ENCODE measurements at regions not wholly inside any gene's neighbourhood (a gene's known extent, or its start where the extent isn't known, plus 50 kb on each side); places are given as distances from the start of the nearest gene placed in this dataset.

DNA sequence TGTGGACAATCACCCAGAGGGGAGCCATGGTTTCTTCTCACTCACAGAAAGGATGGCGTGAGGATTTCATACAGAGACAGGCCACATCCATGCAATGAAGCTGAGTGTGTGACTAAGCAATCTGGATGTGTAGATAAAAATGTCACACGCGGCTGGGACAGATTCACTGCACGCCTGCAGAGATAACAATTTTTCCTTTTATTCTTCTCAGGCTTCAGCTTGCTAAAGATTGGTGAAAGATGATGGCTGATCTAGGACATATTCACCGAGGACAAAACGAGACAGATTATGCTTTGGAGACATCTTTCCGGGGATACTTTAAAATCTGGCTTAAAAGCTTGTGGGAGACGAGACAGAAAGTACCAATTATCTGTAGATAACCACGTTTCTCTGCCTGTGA is 313.9 kb upstream of the TRPC7 start:
- Mint-ChIP-seq H3K4me1 (ENCODE audit: low read depth in 2 of 2) (no peaks in the 10 kb centered on the region), H3K27me3 (no peaks in the 10 kb centered on the region), H3K36me3 (no peaks in the 10 kb centered on the region), H3K9me3 (peaks cover 19% of the 10 kb centered on the region), H3K27ac (no peak overlapping the region), H3K4me3 (no peak overlapping the region)
- DNase-seq (ENCODE audit: low spot score) (no peak), ATAC-seq (peak in 1 of 2 donors; percentile 31)

DNA sequence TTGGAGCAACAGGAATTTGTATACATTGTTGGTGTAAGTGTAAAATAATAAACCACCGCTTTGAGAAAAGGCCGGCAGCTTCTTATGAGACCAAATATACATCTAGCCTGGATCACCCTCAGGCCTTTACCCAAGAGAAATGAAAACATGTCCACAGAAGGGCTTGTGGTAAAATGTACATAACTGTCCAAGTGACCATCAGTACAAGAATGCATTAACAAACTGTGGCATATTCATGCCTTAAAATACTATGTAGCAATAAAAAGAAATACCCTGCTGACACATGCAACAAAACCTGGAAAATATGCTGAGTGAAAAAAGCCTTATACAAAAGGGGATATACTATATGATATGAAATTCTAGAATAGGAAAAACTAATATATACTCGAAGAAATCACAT is 311.9 kb upstream of the TRPC7 start:
- Mint-ChIP-seq H3K4me1 (ENCODE audit: low read depth in 2 of 2) (no peaks in the 10 kb centered on the region), H3K27me3 (no peaks in the 10 kb centered on the region), H3K36me3 (no peaks in the 10 kb centered on the region), H3K4me3 (no peak overlapping the region), H3K27ac (no peak overlapping the region), H3K9me3 (peaks cover 26% of the 10 kb centered on the region)
- no peak for DNase-seq (ENCODE audit: low spot score)
- ATAC-seq: no peak

DNA sequence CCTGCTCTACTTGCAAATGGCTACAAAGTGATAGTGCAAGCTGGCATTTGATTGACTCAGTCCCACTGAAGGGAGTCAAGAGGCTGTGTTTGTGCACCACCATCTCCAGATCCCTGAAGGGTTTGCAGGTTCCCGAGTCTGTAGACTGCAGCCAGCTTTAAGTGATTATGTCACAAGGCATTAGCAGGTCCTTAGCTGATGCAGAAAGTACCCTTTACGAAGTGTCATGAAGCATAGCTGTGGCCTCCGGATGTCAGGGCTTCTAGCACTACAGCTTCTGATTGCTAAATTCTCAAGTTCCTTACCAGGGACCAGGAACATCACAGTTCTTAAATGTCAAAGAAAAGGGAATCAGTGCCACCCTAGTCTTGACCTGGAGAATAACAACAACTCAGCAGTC is 311.3 kb upstream of the TRPC7 start:
- H3K9me3 Mint-ChIP-seq: peaks cover 26% of the 10 kb centered on the region
- no peak overlapping the region for H3K4me3 Mint-ChIP-seq
- no peak for ATAC-seq
- no peaks in the 10 kb centered on the region for H3K27me3 Mint-ChIP-seq
- no peak for DNase-seq (ENCODE audit: low spot score)
- no peaks in the 10 kb centered on the region for H3K4me1 Mint-ChIP-seq (ENCODE audit: low read depth in 2 of 2)
- no peak overlapping the region for H3K27ac Mint-ChIP-seq
- H3K36me3 Mint-ChIP-seq: no peaks in the 10 kb centered on the region

DNA sequence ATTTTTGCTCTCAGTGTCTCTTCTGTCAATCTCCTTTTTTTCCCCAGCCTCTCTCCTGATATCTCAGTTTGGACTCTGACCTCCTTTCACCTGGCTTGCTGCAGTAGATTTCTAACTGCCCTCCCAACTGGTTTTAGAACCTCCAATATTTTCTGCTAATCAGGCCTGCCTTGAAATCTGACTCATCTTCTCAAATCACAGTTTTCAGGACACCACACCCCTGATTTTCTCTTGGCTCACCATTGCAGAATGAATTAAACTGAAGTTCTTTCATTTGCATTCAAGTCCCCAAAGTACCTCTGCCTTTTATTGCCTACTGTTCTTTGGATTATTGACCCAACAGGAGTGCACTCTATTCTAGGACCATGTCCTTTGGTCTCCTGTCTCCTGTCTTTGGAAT is 310.4 kb upstream of the TRPC7 start:
- peaks cover 22% of the 10 kb centered on the region for H3K9me3 Mint-ChIP-seq
- H3K36me3 Mint-ChIP-seq: no peaks in the 10 kb centered on the region
- DNase-seq (ENCODE audit: low spot score) (no peak), ATAC-seq (no peak)
- no peak overlapping the region for H3K27ac Mint-ChIP-seq
- no peaks in the 10 kb centered on the region for H3K4me1 Mint-ChIP-seq (ENCODE audit: low read depth in 2 of 2)
- H3K4me3 Mint-ChIP-seq: no peak overlapping the region
- H3K27me3 Mint-ChIP-seq: no peaks in the 10 kb centered on the region

DNA sequence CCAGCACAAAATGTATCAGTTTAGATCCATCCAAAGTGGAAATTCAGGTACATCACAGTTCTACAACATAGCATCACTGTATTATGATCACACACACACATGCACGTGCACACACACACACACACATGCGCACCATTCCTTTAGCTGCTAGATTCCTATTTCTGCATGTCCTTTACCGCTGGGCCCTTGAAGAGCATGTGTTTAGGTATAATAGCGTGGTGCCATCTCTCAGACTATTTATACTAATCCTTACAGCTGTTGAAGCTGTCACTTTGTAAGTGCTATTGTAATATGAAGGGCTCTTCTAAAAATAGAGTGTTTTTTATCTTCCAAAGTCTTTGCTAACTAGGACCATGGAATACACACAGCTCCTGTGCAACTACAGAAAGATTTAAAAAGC is 308.8 kb upstream of the TRPC7 start:
- Mint-ChIP-seq H3K27ac (no peak overlapping the region), H3K4me3 (no peak overlapping the region), H3K36me3 (no peaks in the 10 kb centered on the region), H3K9me3 (peaks cover 19% of the 10 kb centered on the region), H3K4me1 (ENCODE audit: low read depth in 2 of 2) (no peaks in the 10 kb centered on the region), H3K27me3 (no peaks in the 10 kb centered on the region)
- DNase-seq (ENCODE audit: low spot score) (no peak), ATAC-seq (no peak)

- H3K27ac Mint-ChIP-seq: no peak overlapping the region
- peak; percentile 6 to 51 for ATAC-seq
- no peak overlapping the region for H3K4me3 Mint-ChIP-seq
- H3K36me3 Mint-ChIP-seq: no peaks in the 10 kb centered on the region
- H3K27me3 Mint-ChIP-seq: no peaks in the 10 kb centered on the region
- H3K9me3 Mint-ChIP-seq: peaks cover 11% of the 10 kb centered on the region
- no peaks in the 10 kb centered on the region for H3K4me1 Mint-ChIP-seq (ENCODE audit: low read depth in 2 of 2)
- no peak for DNase-seq (ENCODE audit: low spot score)
These were observed 302.4 kb upstream of the TRPC7 start for GRCh38 chr5:136667789-136668188.

DNA sequence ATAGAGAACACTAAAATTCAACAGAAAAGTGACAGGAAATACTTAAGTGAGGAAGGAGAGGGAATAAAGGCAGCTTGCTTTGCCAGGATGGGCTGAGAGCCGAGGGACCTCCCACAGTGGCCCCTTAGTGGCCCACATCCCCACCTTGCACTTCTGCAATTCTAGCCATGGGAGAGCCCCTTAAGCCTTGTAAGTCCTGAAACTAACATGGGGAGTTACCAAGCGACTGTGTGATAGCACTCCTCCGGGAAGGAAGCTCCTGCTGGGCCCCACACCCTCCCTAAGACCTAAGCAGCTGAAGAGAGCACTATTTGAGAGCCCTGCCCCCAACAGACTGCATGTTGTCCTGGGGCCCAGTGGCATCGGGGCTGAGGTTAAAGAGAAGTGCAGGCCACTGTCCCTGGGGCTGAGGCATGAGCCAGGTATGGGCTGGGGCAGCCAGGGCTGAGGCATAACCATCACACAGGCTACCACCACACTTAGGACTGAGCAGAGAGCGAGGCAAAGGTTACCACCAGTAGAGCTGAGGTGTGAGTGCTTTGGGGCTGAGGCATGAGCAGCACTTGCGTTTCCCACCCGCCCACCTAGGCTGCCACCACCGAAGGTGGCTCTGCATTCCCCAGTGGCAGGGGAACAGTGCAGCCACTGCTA is 301.8 kb upstream of the TRPC7 start:
- H3K9me3 Mint-ChIP-seq: peaks cover 11% of the 10 kb centered on the region
- no peak overlapping the region for H3K4me3 Mint-ChIP-seq
- no peak overlapping the region for H3K27ac Mint-ChIP-seq
- H3K27me3 Mint-ChIP-seq: no peaks in the 10 kb centered on the region
- H3K36me3 Mint-ChIP-seq: no peaks in the 10 kb centered on the region
- no peaks in the 10 kb centered on the region for H3K4me1 Mint-ChIP-seq (ENCODE audit: low read depth in 2 of 2)
- DNase-seq (ENCODE audit: low spot score) (no peak), ATAC-seq (peak; percentile 15 to 20)

GRCh38 chr5:136665331-136665730 is 300.0 kb upstream of the TRPC7 start:
- Mint-ChIP-seq H3K36me3 (no peaks in the 10 kb centered on the region), H3K9me3 (peaks cover 11% of the 10 kb centered on the region), H3K27ac (no peak overlapping the region), H3K4me3 (no peak overlapping the region), H3K4me1 (ENCODE audit: low read depth in 2 of 2) (no peaks in the 10 kb centered on the region), H3K27me3 (no peaks in the 10 kb centered on the region)
- no peak for ATAC-seq
- no peak for DNase-seq (ENCODE audit: low spot score)

GRCh38 chr5:136661026-136661425 is 295.7 kb upstream of the TRPC7 start:
- Mint-ChIP-seq H3K4me1 (ENCODE audit: low read depth in 2 of 2) (no peaks in the 10 kb centered on the region), H3K9me3 (peaks cover 4% of the 10 kb centered on the region), H3K27ac (no peak overlapping the region), H3K27me3 (no peaks in the 10 kb centered on the region), H3K36me3 (no peaks in the 10 kb centered on the region), H3K4me3 (no peak overlapping the region)
- ATAC-seq: no peak
- DNase-seq (ENCODE audit: low spot score): no peak

GRCh38 chr5:136656811-136657210 is 291.5 kb upstream of the TRPC7 start:
- DNase-seq (ENCODE audit: low spot score) (no peak), ATAC-seq (no peak)
- no peaks in the 10 kb centered on the region for H3K4me1 Mint-ChIP-seq (ENCODE audit: low read depth in 2 of 2)
- H3K36me3 Mint-ChIP-seq: no peaks in the 10 kb centered on the region
- H3K27ac Mint-ChIP-seq: no peak overlapping the region
- H3K27me3 Mint-ChIP-seq: no peaks in the 10 kb centered on the region
- H3K9me3 Mint-ChIP-seq: peaks cover 4% of the 10 kb centered on the region
- no peak overlapping the region for H3K4me3 Mint-ChIP-seq

DNA sequence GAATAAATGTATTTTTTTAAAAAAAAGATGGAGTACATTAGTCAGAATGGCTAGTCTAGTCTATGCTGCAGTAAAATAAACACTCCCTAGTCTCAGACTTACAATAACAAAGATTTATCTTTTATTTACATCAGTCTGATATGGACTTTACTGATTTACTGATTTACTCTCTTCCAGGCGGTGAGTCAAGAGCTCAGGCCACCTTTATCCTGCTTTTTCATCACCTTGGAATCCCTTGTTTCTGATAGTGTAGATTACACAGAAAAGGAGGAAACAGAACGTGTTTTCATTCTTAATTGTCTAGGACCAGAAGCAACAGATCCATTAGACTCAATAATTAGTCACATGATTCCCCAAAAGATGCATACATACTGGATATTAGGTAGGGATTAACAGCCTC is 290.1 kb upstream of the TRPC7 start:
- no peaks in the 10 kb centered on the region for H3K36me3 Mint-ChIP-seq
- ATAC-seq (no peak), DNase-seq (ENCODE audit: low spot score) (no peak)
- H3K27me3 Mint-ChIP-seq: no peaks in the 10 kb centered on the region
- H3K4me1 Mint-ChIP-seq (ENCODE audit: low read depth in 2 of 2): no peaks in the 10 kb centered on the region
- no peak overlapping the region for H3K4me3 Mint-ChIP-seq
- no peak overlapping the region for H3K27ac Mint-ChIP-seq
- peaks cover 7% of the 10 kb centered on the region for H3K9me3 Mint-ChIP-seq

DNA sequence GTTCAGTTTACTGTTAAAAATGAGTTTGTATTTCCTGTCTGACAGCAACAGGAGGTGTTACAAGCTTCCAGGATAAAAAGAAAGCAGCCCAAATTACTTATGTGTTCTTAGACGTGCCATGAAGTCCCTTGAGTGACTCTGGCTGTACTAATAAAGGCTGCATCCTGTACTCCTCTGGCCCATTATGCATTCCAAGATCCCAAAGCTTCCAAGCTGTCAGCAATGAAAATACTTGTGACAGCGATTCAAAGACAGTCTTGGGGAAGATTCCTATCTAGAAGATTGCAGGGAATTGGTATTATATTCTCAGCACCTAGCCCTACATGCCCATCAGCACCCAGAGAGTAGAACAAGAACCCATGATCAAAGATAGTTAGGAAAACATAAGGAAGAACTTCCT is 281.6 kb upstream of the TRPC7 start:
- ATAC-seq (no peak), DNase-seq (ENCODE audit: low spot score) (no peak)
- H3K27ac Mint-ChIP-seq: no peak overlapping the region
- no peak overlapping the region for H3K4me3 Mint-ChIP-seq
- no peaks in the 10 kb centered on the region for H3K27me3 Mint-ChIP-seq
- no peaks in the 10 kb centered on the region for H3K4me1 Mint-ChIP-seq (ENCODE audit: low read depth in 2 of 2)
- H3K9me3 Mint-ChIP-seq: peaks cover 3% of the 10 kb centered on the region
- H3K36me3 Mint-ChIP-seq: no peaks in the 10 kb centered on the region

DNA sequence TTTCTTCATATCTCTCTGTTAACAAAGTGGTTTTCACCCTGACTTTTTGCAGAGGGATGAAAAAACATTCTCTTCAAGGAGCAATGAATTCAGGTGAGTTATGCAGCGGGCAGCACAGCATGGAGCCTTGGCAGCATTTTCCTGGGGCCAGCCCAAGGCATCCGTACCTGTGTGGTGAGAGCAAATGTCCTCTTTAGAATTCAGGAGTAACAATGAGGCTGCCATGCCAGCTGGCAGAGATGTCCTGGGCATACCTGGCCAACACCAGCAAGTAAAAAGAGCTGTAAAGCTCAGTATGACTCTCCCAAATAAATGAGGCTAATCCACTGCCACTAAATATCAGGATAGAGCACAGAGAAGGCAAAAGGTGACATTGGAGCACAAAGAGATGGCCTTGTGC is 277.6 kb upstream of the TRPC7 start:
- Mint-ChIP-seq H3K27me3 (no peaks in the 10 kb centered on the region), H3K4me3 (no peak overlapping the region), H3K27ac (no peak overlapping the region)

GRCh38 chr5:136639616-136640015 is 274.3 kb upstream of the TRPC7 start:
- Mint-ChIP-seq H3K9me3 (peaks cover 3% of the 10 kb centered on the region), H3K4me3 (no peak overlapping the region), H3K27ac (no peak overlapping the region), H3K27me3 (no peaks in the 10 kb centered on the region), H3K36me3 (no peaks in the 10 kb centered on the region), H3K4me1 (ENCODE audit: low read depth in 2 of 2) (no peaks in the 10 kb centered on the region)
- DNase-seq (ENCODE audit: low spot score) (no peak), ATAC-seq (no peak)

More for the DNA sequence above, 277.6 kb upstream of the TRPC7 start:
- Mint-ChIP-seq H3K36me3 (no peaks in the 10 kb centered on the region), H3K4me1 (ENCODE audit: low read depth in 2 of 2) (no peaks in the 10 kb centered on the region), H3K9me3 (peaks cover 3% of the 10 kb centered on the region)
- ATAC-seq (no peak), DNase-seq (ENCODE audit: low spot score) (no peak)

DNA sequence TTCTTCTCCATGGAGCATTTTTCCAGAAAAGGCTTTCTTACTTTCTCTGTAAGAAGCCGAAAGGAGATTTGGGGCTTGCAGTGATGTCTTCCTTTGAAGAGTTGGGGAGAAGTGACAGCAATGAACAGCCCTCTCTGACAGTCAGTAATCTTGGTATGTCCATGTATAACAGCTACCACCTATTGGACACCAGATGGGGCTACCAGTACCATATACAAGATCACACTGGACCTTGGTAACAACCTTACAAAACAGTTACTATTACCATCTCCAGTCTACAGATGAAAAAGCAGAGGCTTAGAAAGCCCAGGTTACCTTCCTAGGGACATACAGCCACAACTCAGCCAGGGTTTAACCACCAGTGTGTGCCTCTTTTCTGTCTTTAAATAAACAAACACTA is 272.7 kb upstream of the TRPC7 start:
- no peak overlapping the region for H3K27ac Mint-ChIP-seq
- H3K4me3 Mint-ChIP-seq: no peak overlapping the region
- H3K27me3 Mint-ChIP-seq: no peaks in the 10 kb centered on the region
- no peaks in the 10 kb centered on the region for H3K36me3 Mint-ChIP-seq
- peaks cover 3% of the 10 kb centered on the region for H3K9me3 Mint-ChIP-seq
- H3K4me1 Mint-ChIP-seq (ENCODE audit: low read depth in 2 of 2): no peaks in the 10 kb centered on the region
- ATAC-seq (no peak), DNase-seq (ENCODE audit: low spot score) (no peak)
